Astrocyte of the spinal cord (primary cell): ENCODE measurements at regions not wholly inside any gene's neighbourhood (a gene's known extent, or its start where the extent isn't known, plus 50 kb on each side); places are given as distances from the start of the nearest gene placed in this dataset.

Experiments used
- DNase-seq: peaks from one replicate; pipeline ENCODE4 v3.0.0; 2011; ENCODE audit warnings: low read depth, low spot score
- H3K4me3 ChIP-seq: 2 replicates; pipeline ENCODE4 v1.5.1; 2011; ENCODE audit warnings: low read depth, mild to moderate bottlenecking, low read length, moderate library complexity
- CTCF ChIP-seq: IDR thresholded peaks from 2 replicates; pipeline ENCODE4 v1.5.1; 2012; ENCODE audit warnings: low read depth, mild to moderate bottlenecking, low read length, inconsistent platforms
- in situ Hi-C: cut with HindIII; loops from 2 replicates; pipeline ENCODE4 v1.10.0; 2017; ENCODE audit warnings: low sequenced_read_pairs

GRCh38 chr9:18365651-18366050 is 108.3 kb upstream of the ADAMTSL1 start:
- no peak for TF ChIP-seq CTCF
- no peak for DNase-seq
- H3K4me3 ChIP-seq: no peak overlapping the region
- in situ Hi-C loops: no loop called here

- DNase-seq: no peak
- TF ChIP-seq CTCF: no peak
- in situ Hi-C loops: no loop called here
- no peak overlapping the region for H3K4me3 ChIP-seq
These were observed 107.8 kb upstream of the ADAMTSL1 start for GRCh38 chr9:18366184-18366583.

GRCh38 chr9:18368206-18368605 is 105.7 kb upstream of the ADAMTSL1 start:
- no peak overlapping the region for H3K4me3 ChIP-seq
- no peak for DNase-seq
- TF ChIP-seq CTCF: no peak
- in situ Hi-C loops: no loop called here

- no peak overlapping the region for H3K4me3 ChIP-seq
- in situ Hi-C loops: no loop called here
- TF ChIP-seq CTCF: no peak
- no peak for DNase-seq
These were observed 102.8 kb upstream of the ADAMTSL1 start for GRCh38 chr9:18371141-18371540.

- in situ Hi-C loops: no loop called here
- no peak for TF ChIP-seq CTCF
- H3K4me3 ChIP-seq: no peak overlapping the region
- DNase-seq: no peak
These were observed 102.3 kb upstream of the ADAMTSL1 start for GRCh38 chr9:18371621-18372020.

- in situ Hi-C loops: no loop called here
- DNase-seq: peak; percentile 89
- H3K4me3 ChIP-seq: no peak overlapping the region
- TF ChIP-seq CTCF: no peak
These were observed 94.7 kb upstream of the ADAMTSL1 start for GRCh38 chr9:18379073-18379811.
